ENCODE measurements at regions not wholly inside any gene's neighbourhood (a gene's known extent, or its start where the extent isn't known, plus 50 kb on each side); places are given as distances from the start of the nearest gene placed in this dataset.

- TF ChIP-seq CTCF (IDR thresholded peaks at IDR 0.05 in 4 of 5, conservative IDR thresholded peaks at IDR 0.05 in 1 of 5) (no peak), POLR2A (IDR thresholded peaks at IDR 0.05) (no peak)
These were observed 198.2 kb upstream of the MCTP2 start for GRCh38 chr15:94033014-94033682.

Measured in gastrocnemius medialis (tissue), 4 donors.